HL-60 (cell line): ENCODE measurements at regions not wholly inside any gene's neighbourhood (a gene's known extent, or its start where the extent isn't known, plus 50 kb on each side); places are given as distances from the start of the nearest gene placed in this dataset.

Source experiments
- DNase-seq, 2 experiments: peaks; one replicate each; pipeline ENCODE4 v3.0.0-alpha.2; 2010 to 2020; ENCODE audit warnings: low read depth in 1 of 2, low spot score in 1 of 2
- H3K27ac ChIP-seq: fragments of 250-450 bp; sonication (Bioruptor Pico); replicated peaks from 2 replicates; pipeline ENCODE4 v1.5.1; 2020; ENCODE audit warnings: mild to moderate bottlenecking, moderate library complexity
- H3K27me3 ChIP-seq: fragments of 250-450 bp; sonication (Bioruptor Pico); 2 replicates; pipeline ENCODE4 v1.5.1; 2021; ENCODE audit warnings: mild to moderate bottlenecking, moderate library complexity; ENCODE audit not compliant: insufficient read depth, poor library complexity, severe bottlenecking
- H3K4me3 ChIP-seq: replicated peaks from 2 replicates; pipeline ENCODE4 v1.5.1; 2011; ENCODE audit warnings: mild to moderate bottlenecking, control low read depth, low read length; ENCODE audit not compliant: insufficient read depth
- CTCF ChIP-seq: IDR thresholded peaks from one replicate; pipeline ENCODE4 v1.5.1; 2011; ENCODE audit warnings: low read length, control low read depth, inconsistent platforms; ENCODE audit not compliant: insufficient read depth
- GABPA ChIP-seq: IDR thresholded peaks from 2 replicates; pipeline ENCODE4 v1.6.1; 2012; ENCODE audit warnings: low read depth
- POLR2AphosphoS5 ChIP-seq: IDR thresholded peaks from 2 replicates; pipeline ENCODE4 v1.6.1; 2012; ENCODE audit warnings: low read depth
- REST ChIP-seq: IDR thresholded peaks from 2 replicates; pipeline ENCODE4 v1.6.1; 2012; ENCODE audit warnings: low read depth; ENCODE audit not compliant: insufficient replicate concordance
- SPI1 ChIP-seq: IDR thresholded peaks from 2 replicates; pipeline ENCODE4 v1.6.1; 2012; ENCODE audit warnings: low read depth, mild to moderate bottlenecking, borderline replicate concordance

GRCh38 chr13:99724633-99725517 lies 223.6 kb downstream of the TM9SF2 start:
- no peak for TF ChIP-seq GABPA
- TF ChIP-seq REST: no peak
- no peak for TF ChIP-seq POLR2AphosphoS5
- no peak for TF ChIP-seq CTCF
- no peak for TF ChIP-seq SPI1
- no peak for DNase-seq
- H3K4me3 ChIP-seq: no peak overlapping the region
- H3K27me3 ChIP-seq: no peaks in the 10 kb centered on the region
- no peak overlapping the region for H3K27ac ChIP-seq

- DNase-seq: no peak
- TF ChIP-seq CTCF (no peak), SPI1 (no peak), GABPA (no peak), REST (no peak), POLR2AphosphoS5 (no peak)
- Histone ChIP-seq H3K27ac (no peak overlapping the region), H3K4me3 (no peak overlapping the region), H3K27me3 (no peaks in the 10 kb centered on the region)
These were observed 222.6 kb downstream of the TM9SF2 start for GRCh38 chr13:99723878-99724277.

GRCh38 chr13:99722931-99723330 lies 221.7 kb downstream of the TM9SF2 start:
- Histone ChIP-seq H3K27ac (no peak overlapping the region), H3K4me3 (no peak overlapping the region), H3K27me3 (no peaks in the 10 kb centered on the region)
- DNase-seq: no peak
- TF ChIP-seq REST (no peak), POLR2AphosphoS5 (no peak), CTCF (no peak), SPI1 (no peak), GABPA (no peak)
